ENCODE measurements at regions not wholly inside any gene's neighbourhood (a gene's known extent, or its start where the extent isn't known, plus 50 kb on each side); places are given as distances from the start of the nearest gene placed in this dataset.
"Not testable (repeated sequence)": the region's sequence is repeated elsewhere in the genome, so short reads cannot be mapped to it uniquely, and the experiment has no call there.

- no peak for DNase-seq (ENCODE audit: extremely low read depth, low read depth, low spot score)
Observed at GRCh38 chr13:76314495-76314894, 571.7 kb downstream of the KCTD12 start.

- no peak for DNase-seq (ENCODE audit: extremely low read depth, low read depth, low spot score)
Observed at GRCh38 chr13:76307142-76307541, 579.1 kb downstream of the KCTD12 start.

- no peak for DNase-seq (ENCODE audit: extremely low read depth, low read depth, low spot score)
Observed at GRCh38 chr13:76300688-76301087, 585.5 kb downstream of the KCTD12 start.

GRCh38 chr13:76297331-76297730 is 588.9 kb downstream of the KCTD12 start:
- DNase-seq (ENCODE audit: extremely low read depth, low read depth, low spot score), result no peak

- no peak for DNase-seq (ENCODE audit: extremely low read depth, low read depth, low spot score)
Observed at GRCh38 chr13:76296751-76297150, 589.5 kb downstream of the KCTD12 start.

- DNase-seq (ENCODE audit: extremely low read depth, low read depth, low spot score), result not testable (repeated sequence)
Observed at GRCh38 chr13:76295020-76295419, 591.2 kb downstream of the KCTD12 start.

- DNase-seq (ENCODE audit: extremely low read depth, low read depth, low spot score), result no peak
Observed at GRCh38 chr13:76293751-76294150, 592.5 kb downstream of the KCTD12 start.

- peak; percentile 22 for DNase-seq (ENCODE audit: extremely low read depth, low read depth, low spot score)
Observed at GRCh38 chr13:76293346-76293745, 592.9 kb downstream of the KCTD12 start.

GRCh38 chr13:76292726-76293125 is 593.5 kb downstream of the KCTD12 start:
- no peak for DNase-seq (ENCODE audit: extremely low read depth, low read depth, low spot score)

GRCh38 chr13:76292031-76292430 is 594.2 kb downstream of the KCTD12 start:
- no peak for DNase-seq (ENCODE audit: extremely low read depth, low read depth, low spot score)

GRCh38 chr13:76289558-76289957 is 596.6 kb downstream of the KCTD12 start:
- DNase-seq (ENCODE audit: extremely low read depth, low read depth, low spot score), result no peak

- DNase-seq (ENCODE audit: extremely low read depth, low read depth, low spot score), result no peak
Observed at GRCh38 chr13:76286178-76286577, 600.0 kb downstream of the KCTD12 start.

- DNase-seq (ENCODE audit: extremely low read depth, low read depth, low spot score), result no peak
Observed at GRCh38 chr13:76285463-76285862, 600.7 kb downstream of the KCTD12 start.

- not testable (repeated sequence) for DNase-seq (ENCODE audit: extremely low read depth, low read depth, low spot score)
Observed at GRCh38 chr13:76279766-76280165, 606.4 kb downstream of the KCTD12 start.

GRCh38 chr13:76271728-76272232 is 614.4 kb downstream of the KCTD12 start:
- no peak for DNase-seq (ENCODE audit: extremely low read depth, low read depth, low spot score)

- DNase-seq (ENCODE audit: extremely low read depth, low read depth, low spot score), result not testable (repeated sequence)
Observed at GRCh38 chr13:76268307-76268706, 617.9 kb downstream of the KCTD12 start.

- DNase-seq (ENCODE audit: extremely low read depth, low read depth, low spot score), result no peak
Observed at GRCh38 chr13:76267216-76267615, 619.0 kb downstream of the KCTD12 start.

GRCh38 chr13:76266561-76266960 is 619.6 kb downstream of the KCTD12 start:
- DNase-seq (ENCODE audit: extremely low read depth, low read depth, low spot score), result no peak

- no peak for DNase-seq (ENCODE audit: extremely low read depth, low read depth, low spot score)
Observed at GRCh38 chr13:76250211-76250610, 614.1 kb downstream of the LMO7 start.

GRCh38 chr13:76245920-76246319 is 609.8 kb downstream of the LMO7 start:
- no peak for DNase-seq (ENCODE audit: extremely low read depth, low read depth, low spot score)

GRCh38 chr13:76245211-76245610 is 609.1 kb downstream of the LMO7 start:
- no peak for DNase-seq (ENCODE audit: extremely low read depth, low read depth, low spot score)

GRCh38 chr13:76243120-76243519 is 607.0 kb downstream of the LMO7 start:
- DNase-seq (ENCODE audit: extremely low read depth, low read depth, low spot score), result not testable (repeated sequence)

GRCh38 chr13:76239031-76239680 is 603.0 kb downstream of the LMO7 start:
- no peak for DNase-seq (ENCODE audit: extremely low read depth, low read depth, low spot score)

Measured in glomerular endothelial cell (primary cell).